ENCODE measurements at regions not wholly inside any gene's neighbourhood (a gene's known extent, or its start where the extent isn't known, plus 50 kb on each side); places are given as distances from the start of the nearest gene placed in this dataset.
"Not testable (repeated sequence)": the region's sequence is repeated elsewhere in the genome, so short reads cannot be mapped to it uniquely, and the experiment has no call there.

DNA sequence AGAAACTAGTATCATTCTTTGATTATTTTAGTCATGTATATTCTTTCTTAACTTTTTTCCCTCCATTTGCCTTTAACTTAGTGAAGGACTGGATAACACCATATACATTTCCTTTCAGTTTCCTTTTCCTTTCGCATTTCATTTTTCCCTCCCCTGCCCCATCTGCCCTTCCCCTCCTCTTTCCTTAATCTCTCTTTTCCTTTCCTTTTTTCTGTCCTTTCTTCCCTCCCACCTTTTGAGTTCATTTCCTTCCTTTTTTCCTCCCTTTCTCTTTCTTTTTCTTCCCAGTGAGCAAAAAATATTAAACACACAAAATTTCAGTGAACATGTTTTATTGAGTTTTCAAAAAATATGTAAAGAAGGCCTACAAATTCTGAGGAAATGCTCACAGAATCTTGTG is 373.3 kb downstream of the SRGAP2C start:
- H3K27me3 ChIP-seq (ENCODE audit: control insufficient read depth in 1 of 2, insufficient read depth in 1 of 2, low read length in 2 of 2); H3K36me3 ChIP-seq (ENCODE audit: control insufficient read depth in 1 of 2, insufficient read depth in 2 of 2, low read depth in 1 of 2, low read length in 2 of 2); H4K8ac ChIP-seq (ENCODE audit: low read length); H3K4ac ChIP-seq (ENCODE audit: low read depth in 1 of 2, low read length in 2 of 2); H2BK120ac ChIP-seq (ENCODE audit: low read depth, low read length); H3K18ac ChIP-seq (ENCODE audit: low read depth in 1 of 2, low read length in 2 of 2); H2BK5ac ChIP-seq (ENCODE audit: low read depth, low read length, poor library complexity, severe bottlenecking); H2AFZ ChIP-seq (ENCODE audit: low read depth, low read length); H2BK15ac ChIP-seq (ENCODE audit: low read depth, poor library complexity, severe bottlenecking); H3K4me1 ChIP-seq (ENCODE audit: control insufficient read depth, insufficient read depth, low read depth, low read length); H3K4me2 ChIP-seq (ENCODE audit: low read length, poor library complexity, severe bottlenecking); H2BK12ac ChIP-seq (ENCODE audit: low read length in 2 of 2); H3K79me1 ChIP-seq (replicated peaks; ENCODE audit: low read length, poor library complexity, severe bottlenecking); H3K27ac ChIP-seq (ENCODE audit: low read length, poor library complexity, severe bottlenecking); H4K91ac ChIP-seq (ENCODE audit: low read length); H2AK5ac ChIP-seq (ENCODE audit: low read length, severe bottlenecking); H3K9me3 ChIP-seq (ENCODE audit: control insufficient read depth, low read length); H3K4me3 ChIP-seq (ENCODE audit: insufficient read depth in 1 of 2, low read depth in 1 of 2, low read length in 2 of 2); H3K14ac ChIP-seq (ENCODE audit: low read length in 2 of 2); H3K23ac ChIP-seq (ENCODE audit: low read length in 2 of 2): not testable (repeated sequence)
- H3K9ac ChIP-seq (ENCODE audit: low read length) = peak overlapping the region; percentile 79
- WGBS = 79% methylated on average over 1 of the region's 1 CpG
- DNase-seq = peak; percentile 7

DNA sequence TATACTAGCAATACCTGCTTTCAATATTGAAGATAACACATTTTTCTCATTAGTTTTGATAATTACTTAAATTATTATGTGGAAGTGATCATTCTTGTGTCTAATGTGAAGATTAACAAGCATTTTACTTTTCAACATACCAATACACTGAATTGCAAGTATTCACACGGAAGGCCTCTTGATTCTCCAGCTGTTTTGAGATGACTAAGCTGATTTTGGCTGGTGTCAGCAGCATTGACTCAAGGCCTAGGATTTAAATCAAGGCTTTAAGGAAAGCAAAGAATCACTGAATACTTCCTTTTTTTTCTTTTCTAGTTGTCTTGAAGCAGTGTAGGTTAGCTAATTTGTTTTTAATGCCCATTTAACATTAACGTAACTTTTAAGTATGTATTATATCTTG is 373.7 kb downstream of the SRGAP2C start:
- H3K27me3 ChIP-seq (ENCODE audit: control insufficient read depth in 1 of 2, insufficient read depth in 1 of 2, low read length in 2 of 2) = no peaks in the 10 kb centered on the region
- no peaks in the 10 kb centered on the region for H3K9me3 ChIP-seq (ENCODE audit: control insufficient read depth, low read length)
- no peaks in the 10 kb centered on the region for H3K36me3 ChIP-seq (ENCODE audit: control insufficient read depth in 1 of 2, insufficient read depth in 2 of 2, low read depth in 1 of 2, low read length in 2 of 2)
- H3K4me3 ChIP-seq (ENCODE audit: insufficient read depth in 1 of 2, low read depth in 1 of 2, low read length in 2 of 2) = no peak overlapping the region
- H3K14ac ChIP-seq (ENCODE audit: low read length in 2 of 2) = no peak overlapping the region
- no peak overlapping the region for H2AFZ ChIP-seq (ENCODE audit: low read depth, low read length)
- WGBS = 0% methylated on average over 1 of the region's 2 CpGs
- peak; percentile 86 for DNase-seq
- H4K91ac ChIP-seq (ENCODE audit: low read length) = no peak overlapping the region
- no peak overlapping the region for H2AK5ac ChIP-seq (ENCODE audit: low read length, severe bottlenecking)
- no peak overlapping the region for H3K4ac ChIP-seq (ENCODE audit: low read depth in 1 of 2, low read length in 2 of 2)
- no peak overlapping the region for H2BK15ac ChIP-seq (ENCODE audit: low read depth, poor library complexity, severe bottlenecking)
- no peak overlapping the region for H2BK12ac ChIP-seq (ENCODE audit: low read length in 2 of 2)
- H2BK120ac ChIP-seq (ENCODE audit: low read depth, low read length) = no peak overlapping the region
- no peak overlapping the region for H4K8ac ChIP-seq (ENCODE audit: low read length)
- no peaks in the 10 kb centered on the region for H3K4me1 ChIP-seq (ENCODE audit: control insufficient read depth, insufficient read depth, low read depth, low read length)
- H3K23ac ChIP-seq (ENCODE audit: low read length in 2 of 2) = no peak overlapping the region
- no peak overlapping the region for H3K4me2 ChIP-seq (ENCODE audit: low read length, poor library complexity, severe bottlenecking)
- H3K79me1 ChIP-seq (replicated peaks; ENCODE audit: low read length, poor library complexity, severe bottlenecking) = no peaks in the 10 kb centered on the region
- no peak overlapping the region for H2BK5ac ChIP-seq (ENCODE audit: low read depth, low read length, poor library complexity, severe bottlenecking)
- H3K18ac ChIP-seq (ENCODE audit: low read depth in 1 of 2, low read length in 2 of 2) = no peak overlapping the region
- H3K27ac ChIP-seq (ENCODE audit: low read length, poor library complexity, severe bottlenecking) = no peak overlapping the region
- H3K9ac ChIP-seq (ENCODE audit: low read length) = peak overlapping the region; percentile 79

DNA sequence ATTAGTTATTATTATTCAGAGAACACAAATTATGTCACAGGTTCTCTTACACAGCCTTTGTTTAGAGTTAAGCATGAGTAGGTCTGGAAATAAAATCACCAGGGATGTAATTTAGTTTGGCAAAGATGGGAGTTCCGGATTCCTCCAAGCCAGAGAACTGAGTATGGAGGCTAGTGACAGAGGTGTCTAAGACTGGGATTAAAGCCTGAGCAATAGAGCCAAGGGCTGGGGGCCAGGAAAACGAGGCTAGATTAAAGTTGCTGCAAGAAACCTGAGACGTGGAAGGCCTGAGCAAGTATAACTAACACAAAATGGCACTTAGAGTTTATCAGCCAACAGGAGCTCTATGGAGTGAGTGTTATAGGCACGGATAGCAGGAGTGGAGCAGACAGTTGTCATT is 381.6 kb downstream of the SRGAP2C start:
- H2BK120ac ChIP-seq (ENCODE audit: low read depth, low read length) = no peak overlapping the region
- no peak for DNase-seq
- no peak overlapping the region for H2BK12ac ChIP-seq (ENCODE audit: low read length in 2 of 2)
- no peak overlapping the region for H3K4ac ChIP-seq (ENCODE audit: low read depth in 1 of 2, low read length in 2 of 2)
- no peak overlapping the region for H4K8ac ChIP-seq (ENCODE audit: low read length)
- H3K4me3 ChIP-seq (ENCODE audit: insufficient read depth in 1 of 2, low read depth in 1 of 2, low read length in 2 of 2) = no peak overlapping the region
- H2BK5ac ChIP-seq (ENCODE audit: low read depth, low read length, poor library complexity, severe bottlenecking) = no peak overlapping the region
- no peak overlapping the region for H3K18ac ChIP-seq (ENCODE audit: low read depth in 1 of 2, low read length in 2 of 2)
- H2AK5ac ChIP-seq (ENCODE audit: low read length, severe bottlenecking) = no peak overlapping the region
- H3K14ac ChIP-seq (ENCODE audit: low read length in 2 of 2) = no peak overlapping the region
- H3K27ac ChIP-seq (ENCODE audit: low read length, poor library complexity, severe bottlenecking) = no peak overlapping the region
- H3K4me1 ChIP-seq (ENCODE audit: control insufficient read depth, insufficient read depth, low read depth, low read length) = no peaks in the 10 kb centered on the region
- H2BK15ac ChIP-seq (ENCODE audit: low read depth, poor library complexity, severe bottlenecking) = no peak overlapping the region
- no peaks in the 10 kb centered on the region for H3K27me3 ChIP-seq (ENCODE audit: control insufficient read depth in 1 of 2, insufficient read depth in 1 of 2, low read length in 2 of 2)
- H3K9ac ChIP-seq (ENCODE audit: low read length) = no peak overlapping the region
- H3K4me2 ChIP-seq (ENCODE audit: low read length, poor library complexity, severe bottlenecking) = no peak overlapping the region
- WGBS = 78% methylated on average over 3 of the region's 4 CpGs
- no peak overlapping the region for H2AFZ ChIP-seq (ENCODE audit: low read depth, low read length)
- H3K23ac ChIP-seq (ENCODE audit: low read length in 2 of 2) = no peak overlapping the region
- H3K36me3 ChIP-seq (ENCODE audit: control insufficient read depth in 1 of 2, insufficient read depth in 2 of 2, low read depth in 1 of 2, low read length in 2 of 2) = no peaks in the 10 kb centered on the region
- no peak overlapping the region for H4K91ac ChIP-seq (ENCODE audit: low read length)
- H3K9me3 ChIP-seq (ENCODE audit: control insufficient read depth, low read length) = no peaks in the 10 kb centered on the region
- H3K79me1 ChIP-seq (replicated peaks; ENCODE audit: low read length, poor library complexity, severe bottlenecking) = no peaks in the 10 kb centered on the region

DNA sequence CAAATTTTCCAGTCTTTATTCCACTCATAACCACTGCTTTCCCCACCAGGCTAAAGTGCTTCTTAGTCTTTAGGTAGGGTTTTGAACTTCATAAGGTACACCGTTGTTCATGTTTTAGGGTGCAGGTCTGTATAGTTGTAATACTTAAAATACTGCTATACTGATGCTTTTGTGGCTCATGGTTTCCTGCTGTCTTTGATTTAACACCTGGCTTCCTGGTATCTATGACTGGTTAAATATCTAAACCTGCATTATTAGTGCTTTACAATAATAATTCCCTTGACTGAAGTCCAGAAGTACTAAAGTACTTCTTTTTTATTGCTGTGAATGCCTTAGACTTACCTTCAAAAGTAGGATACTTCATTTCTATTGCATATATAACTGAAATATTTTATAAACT is 384.7 kb downstream of the SRGAP2C start:
- no peak overlapping the region for H3K18ac ChIP-seq (ENCODE audit: low read depth in 1 of 2, low read length in 2 of 2)
- no peak overlapping the region for H2AFZ ChIP-seq (ENCODE audit: low read depth, low read length)
- H4K91ac ChIP-seq (ENCODE audit: low read length) = no peak overlapping the region
- no peak overlapping the region for H4K8ac ChIP-seq (ENCODE audit: low read length)
- WGBS = 100% methylated on average over 1 of the region's 1 CpG
- H3K9ac ChIP-seq (ENCODE audit: low read length) = no peak overlapping the region
- H3K4me1 ChIP-seq (ENCODE audit: control insufficient read depth, insufficient read depth, low read depth, low read length) = peaks cover 2% of the 10 kb centered on the region
- no peak overlapping the region for H3K23ac ChIP-seq (ENCODE audit: low read length in 2 of 2)
- H2BK120ac ChIP-seq (ENCODE audit: low read depth, low read length) = no peak overlapping the region
- H2BK12ac ChIP-seq (ENCODE audit: low read length in 2 of 2) = no peak overlapping the region
- H3K27ac ChIP-seq (ENCODE audit: low read length, poor library complexity, severe bottlenecking) = no peak overlapping the region
- no peak overlapping the region for H3K4me2 ChIP-seq (ENCODE audit: low read length, poor library complexity, severe bottlenecking)
- H3K36me3 ChIP-seq (ENCODE audit: control insufficient read depth in 1 of 2, insufficient read depth in 2 of 2, low read depth in 1 of 2, low read length in 2 of 2) = no peaks in the 10 kb centered on the region
- H3K4me3 ChIP-seq (ENCODE audit: insufficient read depth in 1 of 2, low read depth in 1 of 2, low read length in 2 of 2) = no peak overlapping the region
- H2BK5ac ChIP-seq (ENCODE audit: low read depth, low read length, poor library complexity, severe bottlenecking) = no peak overlapping the region
- DNase-seq = no peak
- H3K14ac ChIP-seq (ENCODE audit: low read length in 2 of 2) = no peak overlapping the region
- H3K79me1 ChIP-seq (replicated peaks; ENCODE audit: low read length, poor library complexity, severe bottlenecking) = no peaks in the 10 kb centered on the region
- H2AK5ac ChIP-seq (ENCODE audit: low read length, severe bottlenecking) = no peak overlapping the region
- H3K4ac ChIP-seq (ENCODE audit: low read depth in 1 of 2, low read length in 2 of 2) = no peak overlapping the region
- no peaks in the 10 kb centered on the region for H3K9me3 ChIP-seq (ENCODE audit: control insufficient read depth, low read length)
- H3K27me3 ChIP-seq (ENCODE audit: control insufficient read depth in 1 of 2, insufficient read depth in 1 of 2, low read length in 2 of 2) = no peaks in the 10 kb centered on the region
- no peak overlapping the region for H2BK15ac ChIP-seq (ENCODE audit: low read depth, poor library complexity, severe bottlenecking)

All from mesenchymal stem cell (in vitro differentiated cells and primary cell).